OCI-LY3 (cell line): ENCODE measurements at regions not wholly inside any gene's neighbourhood (a gene's known extent, or its start where the extent isn't known, plus 50 kb on each side); places are given as distances from the start of the nearest gene placed in this dataset.
"Not testable (repeated sequence)": the region's sequence is repeated elsewhere in the genome, so short reads cannot be mapped to it uniquely, and the experiment has no call there.

Experiments used
- CTCF ChIP-seq: fragments of 200-600, 300-600 bp; sonication (generic); IDR thresholded peaks from 2 replicates; pipeline ENCODE4 v1.5.1; 2014; ENCODE audit warnings: antibody characterized with exemption, low read length, low read depth
- EZH2phosphoT487 ChIP-seq: fragments of 200-600 bp; shearing (Covaris generic); IDR thresholded peaks from 2 replicates; pipeline ENCODE4 v1.6.1; 2018; ENCODE audit warnings: antibody characterized with exemption, mixed run types, low read depth

- TF ChIP-seq CTCF, EZH2phosphoT487: not testable (repeated sequence)
Observed at GRCh38 chr1:146522812-146523211, 294.0 kb upstream of the NOTCH2NLA start.
